ENCODE measurements at regions not wholly inside any gene's neighbourhood (a gene's known extent, or its start where the extent isn't known, plus 50 kb on each side); places are given as distances from the start of the nearest gene placed in this dataset.
A peak's percentile ranks its signal among the peaks of the same experiment; 100 is the strongest.

GRCh38 chr7:21368317-21368716 lies 59.6 kb upstream of the SP4 start:
- TF ChIP-seq CTCF (IDR thresholded peaks at IDR 0.05; ENCODE audit: low read length) (no peak), EZH2 (optimal IDR thresholded peaks at IDR 0.05; ENCODE audit: low read depth, low read length) (no peak), EZH2phosphoT487 (IDR thresholded peaks at IDR 0.05; ENCODE audit: low read length) (no peak)
- Histone ChIP-seq H3K27ac (ENCODE audit: low read length) (no peak overlapping the region), H3K79me2 (ENCODE audit: low read length) (no peaks in the 10 kb centered on the region), H3K4me1 (ENCODE audit: low read length) (peaks cover 22% of the 10 kb centered on the region), H3K4me3 (ENCODE audit: low read length) (no peak overlapping the region), H3F3A (ENCODE audit: insufficient read depth, low read length) (peaks cover 3% of the 10 kb centered on the region; the same call in 1 of the 2 replicates), H3K36me3 (replicated peaks; ENCODE audit: insufficient read depth, low read length) (no peaks in the 10 kb centered on the region), H4K20me1 (ENCODE audit: insufficient read depth, low read length) (no peaks in the 10 kb centered on the region), H3K4me2 (ENCODE audit: low read depth, low read length) (no peak overlapping the region), H2AFZ (ENCODE audit: low read length) (no peak overlapping the region), H3K9me2 (replicated peaks; ENCODE audit: insufficient read depth, low read length) (no peaks in the 10 kb centered on the region), H3K9ac (ENCODE audit: low read length) (no peak overlapping the region), H3K9me3 (replicated peaks; ENCODE audit: insufficient read depth, low read length) (no peaks in the 10 kb centered on the region), H3K27me3 (replicated peaks; ENCODE audit: insufficient read depth, low read length) (no peaks in the 10 kb centered on the region)
- DNase-seq: no peak

GRCh38 chr7:21370283-21370982 lies 57.5 kb upstream of the SP4 start:
- Histone ChIP-seq H3K4me3 (ENCODE audit: low read length) (no peak overlapping the region), H3K9ac (ENCODE audit: low read length) (no peak overlapping the region), H3K9me2 (replicated peaks; ENCODE audit: insufficient read depth, low read length) (no peaks in the 10 kb centered on the region), H2AFZ (ENCODE audit: low read length) (no peak overlapping the region), H3K4me1 (ENCODE audit: low read length) (peaks cover 30% of the 10 kb centered on the region), H3K9me3 (replicated peaks; ENCODE audit: insufficient read depth, low read length) (no peaks in the 10 kb centered on the region), H3K79me2 (ENCODE audit: low read length) (no peaks in the 10 kb centered on the region), H3K36me3 (replicated peaks; ENCODE audit: insufficient read depth, low read length) (no peaks in the 10 kb centered on the region), H3K4me2 (ENCODE audit: low read depth, low read length) (no peak overlapping the region; the same call in 1 of the 2 replicates), H4K20me1 (ENCODE audit: insufficient read depth, low read length) (no peaks in the 10 kb centered on the region), H3K27ac (ENCODE audit: low read length) (no peak overlapping the region), H3K27me3 (replicated peaks; ENCODE audit: insufficient read depth, low read length) (no peaks in the 10 kb centered on the region), H3F3A (ENCODE audit: insufficient read depth, low read length) (peaks cover 3% of the 10 kb centered on the region; the same call in 1 of the 2 replicates)
- DNase-seq: no peak
- no peak for TF ChIP-seq CTCF (IDR thresholded peaks at IDR 0.05; ENCODE audit: low read length)
- no peak for TF ChIP-seq EZH2 (optimal IDR thresholded peaks at IDR 0.05; ENCODE audit: low read depth, low read length)
- TF ChIP-seq EZH2phosphoT487 (IDR thresholded peaks at IDR 0.05; ENCODE audit: low read length): no peak

GRCh38 chr7:21371360-21371759 lies 56.5 kb upstream of the SP4 start:
- Histone ChIP-seq H4K20me1 (ENCODE audit: insufficient read depth, low read length) (no peaks in the 10 kb centered on the region), H3K4me3 (ENCODE audit: low read length) (peak overlapping the region; percentile 12; the same call in 1 of the 2 replicates), H3K9ac (ENCODE audit: low read length) (no peak overlapping the region), H3K27ac (ENCODE audit: low read length) (no peak overlapping the region), H3K4me2 (ENCODE audit: low read depth, low read length) (peak overlapping the region; percentile 56), H3K4me1 (ENCODE audit: low read length) (peaks cover 30% of the 10 kb centered on the region), H3K36me3 (replicated peaks; ENCODE audit: insufficient read depth, low read length) (no peaks in the 10 kb centered on the region), H3K9me3 (replicated peaks; ENCODE audit: insufficient read depth, low read length) (no peaks in the 10 kb centered on the region), H3F3A (ENCODE audit: insufficient read depth, low read length) (peaks cover 3% of the 10 kb centered on the region; the same call in 1 of the 2 replicates), H3K79me2 (ENCODE audit: low read length) (no peaks in the 10 kb centered on the region), H3K27me3 (replicated peaks; ENCODE audit: insufficient read depth, low read length) (no peaks in the 10 kb centered on the region), H3K9me2 (replicated peaks; ENCODE audit: insufficient read depth, low read length) (no peaks in the 10 kb centered on the region), H2AFZ (ENCODE audit: low read length) (no peak overlapping the region)
- TF ChIP-seq CTCF (IDR thresholded peaks at IDR 0.05; ENCODE audit: low read length): no peak
- TF ChIP-seq EZH2phosphoT487 (IDR thresholded peaks at IDR 0.05; ENCODE audit: low read length): no peak
- TF ChIP-seq EZH2 (optimal IDR thresholded peaks at IDR 0.05; ENCODE audit: low read depth, low read length): no peak
- DNase-seq: peak; percentile 61

Data from MM.1S (cell line).